HCT116 (cell line): ENCODE measurements at regions not wholly inside any gene's neighbourhood (a gene's known extent, or its start where the extent isn't known, plus 50 kb on each side); places are given as distances from the start of the nearest gene placed in this dataset.

ENCODE experiments used
- RAD21 ChIP-seq: IDR thresholded peaks from 2 replicates; pipeline ENCODE4 v1.6.1; 2012; ENCODE audit warnings: low read depth, mild to moderate bottlenecking
- SIN3A ChIP-seq: IDR thresholded peaks from 2 replicates; pipeline ENCODE4 v1.6.1; 2012; ENCODE audit warnings: low read depth
- TCF7L2 ChIP-seq: IDR thresholded peaks from 2 replicates; pipeline ENCODE4 v1.7.0; 2011; ENCODE audit warnings: borderline replicate concordance, inconsistent platforms; ENCODE audit not compliant: insufficient read depth, insufficient read length; ENCODE audit errors: extremely low read depth
- TF ChIP-seq, protein P1 (sequence below), 3 experiments: fragments of 200-600 bp in 1 of 3; sonication (generic) in 1 of 3; IDR thresholded peaks in 2 of 3; conservative IDR thresholded peaks in 1 of 3; 2 replicates each; pipeline ENCODE4 v1.5.1; 2012 to 2017; ENCODE audit warnings: low read depth in 2 of 3, low read length in 2 of 3, antibody characterized with exemption in 1 of 3, borderline replicate concordance in 1 of 3, control low read depth in 1 of 3, mild to moderate bottlenecking in 1 of 3, mixed read lengths in 1 of 3, mixed run types in 1 of 3, moderate library complexity in 1 of 3; ENCODE audit not compliant: insufficient read depth in 1 of 3
- TF ChIP-seq, protein P2 (sequence below): IDR thresholded peaks from 2 replicates; pipeline ENCODE4 v1.6.1; 2012

DNA sequence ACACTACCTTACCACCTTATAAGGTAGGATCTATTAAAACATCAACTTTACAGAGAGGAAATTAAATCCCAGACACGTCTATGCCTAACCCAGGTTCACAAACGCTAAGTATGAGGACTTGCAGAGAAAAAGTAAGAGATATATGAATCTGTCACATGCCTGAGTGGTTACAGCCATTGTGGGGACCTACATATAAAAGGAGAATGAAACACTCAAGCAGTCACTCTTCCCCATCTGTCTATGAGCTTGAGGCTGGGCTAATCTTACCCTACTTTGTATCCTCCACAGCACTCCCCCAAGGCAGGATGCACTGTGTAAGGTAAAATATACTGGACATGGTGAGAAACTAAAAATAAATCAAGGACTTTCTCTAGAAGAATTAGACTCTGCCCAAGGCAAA, 339.9 kb downstream of the HNRNPD start:
- TF ChIP-seq SIN3A = no peak
- TF ChIP-seq, protein P1, sequence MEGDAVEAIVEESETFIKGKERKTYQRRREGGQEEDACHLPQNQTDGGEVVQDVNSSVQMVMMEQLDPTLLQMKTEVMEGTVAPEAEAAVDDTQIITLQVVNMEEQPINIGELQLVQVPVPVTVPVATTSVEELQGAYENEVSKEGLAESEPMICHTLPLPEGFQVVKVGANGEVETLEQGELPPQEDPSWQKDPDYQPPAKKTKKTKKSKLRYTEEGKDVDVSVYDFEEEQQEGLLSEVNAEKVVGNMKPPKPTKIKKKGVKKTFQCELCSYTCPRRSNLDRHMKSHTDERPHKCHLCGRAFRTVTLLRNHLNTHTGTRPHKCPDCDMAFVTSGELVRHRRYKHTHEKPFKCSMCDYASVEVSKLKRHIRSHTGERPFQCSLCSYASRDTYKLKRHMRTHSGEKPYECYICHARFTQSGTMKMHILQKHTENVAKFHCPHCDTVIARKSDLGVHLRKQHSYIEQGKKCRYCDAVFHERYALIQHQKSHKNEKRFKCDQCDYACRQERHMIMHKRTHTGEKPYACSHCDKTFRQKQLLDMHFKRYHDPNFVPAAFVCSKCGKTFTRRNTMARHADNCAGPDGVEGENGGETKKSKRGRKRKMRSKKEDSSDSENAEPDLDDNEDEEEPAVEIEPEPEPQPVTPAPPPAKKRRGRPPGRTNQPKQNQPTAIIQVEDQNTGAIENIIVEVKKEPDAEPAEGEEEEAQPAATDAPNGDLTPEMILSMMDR (IDR thresholded peaks at IDR 0.05 in 2 of 3, conservative IDR thresholded peaks at IDR 0.05 in 1 of 3; ENCODE audit: borderline replicate concordance in 1 of 3, insufficient read depth in 1 of 3, low read depth in 2 of 3, low read length in 2 of 3) = no peak
- no peak for TF ChIP-seq TCF7L2
- TF ChIP-seq, protein P2, sequence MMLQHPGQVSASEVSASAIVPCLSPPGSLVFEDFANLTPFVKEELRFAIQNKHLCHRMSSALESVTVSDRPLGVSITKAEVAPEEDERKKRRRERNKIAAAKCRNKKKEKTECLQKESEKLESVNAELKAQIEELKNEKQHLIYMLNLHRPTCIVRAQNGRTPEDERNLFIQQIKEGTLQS = no peak
- no peak for TF ChIP-seq RAD21
